HCT116 (cell line): ENCODE measurements at regions not wholly inside any gene's neighbourhood (a gene's known extent, or its start where the extent isn't known, plus 50 kb on each side); places are given as distances from the start of the nearest gene placed in this dataset.

Experiments
- ATAC-seq: fragments of 200-7000 bp; cut with Tn5 transposase; 2 replicates; pipeline ENCODE4 v1.9.1; 2020; ENCODE audit warnings: mild to moderate bottlenecking, moderate library complexity
- BruUV-seq: library from RNA; stranded (reverse); fragments of 400-500 nt; replicated peaks from 2 replicates; lab custom pipeline; 2021; lab: Mats Ljungman, UMichigan
- CTCF ChIA-PET: fragments of 300-600 bp; sonication (Branson Sonifier 250); formaldehyde crosslinking; loops from one replicate; lab custom pipeline; 2021; ENCODE audit warnings: antibody characterized with exemption; lab: Charles Lee
- POLR2A ChIA-PET: fragments of 300-600, 350-600 bp; sonication (Branson Sonifier 250); formaldehyde crosslinking; loops from one replicate; lab custom pipeline; 2021; ENCODE audit warnings: antibody characterized with exemption; lab: Charles Lee
- RAD21 ChIA-PET, 2 experiments: fragments of 300-600 bp; sonication (Branson Sonifier 250); formaldehyde crosslinking; loops; one replicate each; lab custom pipeline; 2023; ENCODE audit warnings: low total read pairs in 2 of 2; ENCODE audit not compliant: uncharacterized antibody in 2 of 2, unreplicated experiment in 2 of 2, low non-redundant PET in 1 of 2; lab: Charles Lee
- DNase-seq: peaks from one replicate; pipeline ENCODE4 v3.0.0-alpha.2; 2010; ENCODE audit warnings: low read depth, low spot score
- H2AFZ ChIP-seq: fragments of 200-600 bp; shearing (Covaris generic), sonication (generic); 2 replicates; pipeline ENCODE4 v1.6.1; 2017; ENCODE audit warnings: low read depth, mixed run types, mixed read lengths, antibody characterized with exemption, low read length; ENCODE audit not compliant: poor library complexity, severe bottlenecking
- H3K27ac ChIP-seq: 2 replicates; pipeline ENCODE4 v1.5.1; 2012; ENCODE audit warnings: low read depth, low read length
- H3K27me3 ChIP-seq: fragments of 200-600 bp; sonication (generic); 2 replicates; pipeline ENCODE4 v1.6.1; 2016; ENCODE audit warnings: mixed run types, low read length, mixed read lengths; ENCODE audit not compliant: insufficient read depth
- H3K36me3 ChIP-seq, 2 experiments: fragments of 200-500 bp in 1 of 2; fragments of 200-600 bp in 1 of 2; sonication (Bioruptor generic) in 1 of 2; sonication (generic) in 1 of 2; 2 replicates each; pipeline versions ENCODE4 v1.5.1 to v1.6.1; 2014 to 2016; ENCODE audit warnings: low read length in 2 of 2, inconsistent platforms in 1 of 2, mixed read lengths in 1 of 2, mixed run types in 1 of 2; ENCODE audit not compliant: insufficient read depth in 2 of 2, control insufficient read depth in 1 of 2
- H3K4me1 ChIP-seq, 2 experiments: fragments of 200-600 bp in 1 of 2; sonication (generic) in 1 of 2; 2 replicates each; pipeline versions ENCODE4 v1.5.1 to v1.6.1; 2012 to 2017; ENCODE audit warnings: low read length in 2 of 2, inconsistent platforms in 1 of 2, mild to moderate bottlenecking in 1 of 2, mixed read lengths in 1 of 2, mixed run types in 1 of 2, moderate library complexity in 1 of 2; ENCODE audit not compliant: insufficient read depth in 2 of 2, control insufficient read depth in 1 of 2
- H3K4me2 ChIP-seq: fragments of 200-600 bp; sonication (generic); 2 replicates; pipeline ENCODE4 v1.6.1; 2017; ENCODE audit warnings: mixed run types, low read length, mixed read lengths
- H3K4me3 ChIP-seq, 2 experiments: fragments of 200-600 bp in 1 of 2; sonication (generic) in 1 of 2; replicated peaks in 1 of 2; 2 replicates each; pipeline ENCODE4 v1.5.1; 2011 to 2016; ENCODE audit warnings: low read length in 2 of 2, control low read depth in 1 of 2, low read depth in 1 of 2, mild to moderate bottlenecking in 1 of 2, mixed read lengths in 1 of 2, mixed run types in 1 of 2
- H3K79me2 ChIP-seq: fragments of 200-600 bp; sonication (generic); 2 replicates; pipeline ENCODE4 v1.6.1; 2017; ENCODE audit warnings: mild to moderate bottlenecking, mixed run types, low read length, moderate library complexity, mixed read lengths; ENCODE audit not compliant: insufficient read depth
- H3K9ac ChIP-seq: fragments of 200-600 bp; sonication (generic); 2 replicates; pipeline ENCODE4 v1.6.1; 2016; ENCODE audit warnings: low read length, mixed read lengths
- H3K9me2 ChIP-seq: fragments of 200-600 bp; sonication (generic), shearing (Covaris generic); 2 replicates; pipeline ENCODE4 v1.6.1; 2017; ENCODE audit warnings: mixed run types, mild to moderate bottlenecking, moderate library complexity; ENCODE audit not compliant: insufficient read depth
- H3K9me3 ChIP-seq, 2 experiments: fragments of 200-500 bp in 1 of 2; fragments of 200-600 bp in 1 of 2; sonication (Bioruptor generic) in 1 of 2; sonication (generic) in 1 of 2; 2 replicates each; pipeline ENCODE4 v1.6.1; 2014 to 2017; ENCODE audit warnings: low read length in 2 of 2, mixed read lengths in 2 of 2, inconsistent platforms in 1 of 2, low read depth in 1 of 2, mild to moderate bottlenecking in 1 of 2, mixed run types in 1 of 2, moderate library complexity in 1 of 2; ENCODE audit not compliant: control insufficient read depth in 1 of 2, insufficient read depth in 1 of 2
- H4K20me1 ChIP-seq: fragments of 200-600 bp; sonication (generic), shearing (Covaris generic); 2 replicates; pipeline ENCODE4 v1.6.1; 2017; ENCODE audit warnings: mixed run types, mild to moderate bottlenecking, moderate library complexity; ENCODE audit not compliant: insufficient read depth
- CEBPB ChIP-seq: IDR thresholded peaks from 2 replicates; pipeline ENCODE4 v1.6.1; 2012; ENCODE audit warnings: low read depth
- ELF1 ChIP-seq: IDR thresholded peaks from 2 replicates; pipeline ENCODE4 v1.6.1; 2012; ENCODE audit warnings: low read depth, borderline replicate concordance
- EZH2 ChIP-seq: fragments of 200-600 bp; sonication (generic); IDR thresholded peaks from 2 replicates; pipeline ENCODE4 v1.6.1; 2017; ENCODE audit warnings: antibody characterized with exemption, mixed run types
- EZH2phosphoT487 ChIP-seq: fragments of 200-600 bp; IDR thresholded peaks from 2 replicates; pipeline ENCODE4 v1.6.1; 2018; ENCODE audit warnings: antibody characterized with exemption, borderline replicate concordance
- FOSL1 ChIP-seq: IDR thresholded peaks from 2 replicates; pipeline ENCODE4 v1.6.1; 2012; ENCODE audit warnings: low read depth
- POLR2A ChIP-seq: IDR thresholded peaks from 2 replicates; pipeline ENCODE4 v1.7.0; 2011; ENCODE audit warnings: borderline replicate concordance; ENCODE audit not compliant: insufficient read depth, insufficient read length; ENCODE audit errors: extremely low read depth
- POLR2AphosphoS5 ChIP-seq: IDR thresholded peaks from 2 replicates; pipeline ENCODE4 v1.6.1; 2011; ENCODE audit warnings: mild to moderate bottlenecking, low read depth, low read length, moderate library complexity
- RAD21 ChIP-seq: IDR thresholded peaks from 2 replicates; pipeline ENCODE4 v1.6.1; 2012; ENCODE audit warnings: low read depth, mild to moderate bottlenecking
- SIN3A ChIP-seq: IDR thresholded peaks from 2 replicates; pipeline ENCODE4 v1.6.1; 2012; ENCODE audit warnings: low read depth
- SP1 ChIP-seq: IDR thresholded peaks from 2 replicates; pipeline ENCODE4 v1.6.1; 2012; ENCODE audit warnings: low read depth
- TCF7L2 ChIP-seq: IDR thresholded peaks from 2 replicates; pipeline ENCODE4 v1.7.0; 2011; ENCODE audit warnings: borderline replicate concordance, inconsistent platforms; ENCODE audit not compliant: insufficient read depth, insufficient read length; ENCODE audit errors: extremely low read depth
- YY1 ChIP-seq: IDR thresholded peaks from 2 replicates; pipeline ENCODE4 v1.6.1; 2011; ENCODE audit warnings: low read length, low read depth, moderate library complexity, mild to moderate bottlenecking; ENCODE audit not compliant: insufficient replicate concordance; ENCODE audit errors: extremely low read depth
- ZFX ChIP-seq: fragments of 450-650 bp; IDR thresholded peaks from 2 replicates; pipeline ENCODE4 v1.6.1; 2017
- ZNF274 ChIP-seq: fragments of 200-500 bp; sonication (Bioruptor generic); IDR thresholded peaks from 2 replicates; pipeline ENCODE4 v1.6.1; 2014; ENCODE audit warnings: mild to moderate bottlenecking, low read depth, low read length, inconsistent platforms
- intact Hi-C: fragments of 100-400 bp; cut with micrococcal nuclease; formaldehyde crosslinking; loops from 2 replicates; pipeline ENCODE4 v1.10.0; 2022
- TF ChIP-seq, protein P1 (sequence below): IDR thresholded peaks from 2 replicates; pipeline ENCODE4 v1.6.1; 2011; ENCODE audit warnings: mild to moderate bottlenecking, low read length, moderate library complexity; ENCODE audit not compliant: insufficient replicate concordance; ENCODE audit errors: extremely low read depth
- TF ChIP-seq, protein P2 (sequence below), 3 experiments: fragments of 200-600 bp in 1 of 3; sonication (generic) in 1 of 3; IDR thresholded peaks in 2 of 3; conservative IDR thresholded peaks in 1 of 3; 2 replicates each; pipeline ENCODE4 v1.5.1; 2012 to 2017; ENCODE audit warnings: low read depth in 2 of 3, low read length in 2 of 3, antibody characterized with exemption in 1 of 3, borderline replicate concordance in 1 of 3, control low read depth in 1 of 3, mild to moderate bottlenecking in 1 of 3, mixed read lengths in 1 of 3, mixed run types in 1 of 3, moderate library complexity in 1 of 3; ENCODE audit not compliant: insufficient read depth in 1 of 3

DNA sequence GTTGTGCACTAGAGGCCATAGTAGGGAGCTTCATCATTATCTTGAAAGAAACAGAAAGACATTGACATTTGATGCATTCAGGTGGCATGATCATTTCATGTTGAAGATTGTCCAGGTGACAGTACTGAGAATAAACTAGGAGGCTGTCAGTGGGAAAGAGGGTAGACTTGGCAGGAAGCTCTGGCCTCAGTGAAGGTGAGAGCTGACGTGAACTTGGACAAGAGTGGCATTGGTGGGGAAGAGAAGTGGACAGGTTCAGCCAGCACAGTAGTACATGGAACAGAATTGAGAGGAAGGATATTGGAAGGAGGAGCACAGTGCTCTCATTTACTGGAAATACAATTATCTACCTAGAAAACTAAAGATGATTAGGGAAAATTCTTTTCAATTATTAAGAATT lies 245.2 kb downstream of the CYRIA start:
- DNase-seq, result no peak
- H3K36me3 ChIP-seq, result no peaks in the 10 kb centered on the region
- intact Hi-C loops, result no loop called here
- no peak overlapping the region for H3K27ac ChIP-seq
- no peaks in the 10 kb centered on the region for H3K79me2 ChIP-seq
- no peaks in the 10 kb centered on the region for H4K20me1 ChIP-seq
- TF ChIP-seq ZFX (no peak), POLR2A (no peak), RAD21 (no peak), CEBPB (no peak), EZH2phosphoT487 (no peak), EZH2 (no peak), SP1 (no peak), POLR2AphosphoS5 (no peak), FOSL1 (no peak), SIN3A (no peak), ELF1 (no peak), YY1 (no peak), ZNF274 (no peak), TCF7L2 (no peak)
- TF ChIP-seq, protein P1, sequence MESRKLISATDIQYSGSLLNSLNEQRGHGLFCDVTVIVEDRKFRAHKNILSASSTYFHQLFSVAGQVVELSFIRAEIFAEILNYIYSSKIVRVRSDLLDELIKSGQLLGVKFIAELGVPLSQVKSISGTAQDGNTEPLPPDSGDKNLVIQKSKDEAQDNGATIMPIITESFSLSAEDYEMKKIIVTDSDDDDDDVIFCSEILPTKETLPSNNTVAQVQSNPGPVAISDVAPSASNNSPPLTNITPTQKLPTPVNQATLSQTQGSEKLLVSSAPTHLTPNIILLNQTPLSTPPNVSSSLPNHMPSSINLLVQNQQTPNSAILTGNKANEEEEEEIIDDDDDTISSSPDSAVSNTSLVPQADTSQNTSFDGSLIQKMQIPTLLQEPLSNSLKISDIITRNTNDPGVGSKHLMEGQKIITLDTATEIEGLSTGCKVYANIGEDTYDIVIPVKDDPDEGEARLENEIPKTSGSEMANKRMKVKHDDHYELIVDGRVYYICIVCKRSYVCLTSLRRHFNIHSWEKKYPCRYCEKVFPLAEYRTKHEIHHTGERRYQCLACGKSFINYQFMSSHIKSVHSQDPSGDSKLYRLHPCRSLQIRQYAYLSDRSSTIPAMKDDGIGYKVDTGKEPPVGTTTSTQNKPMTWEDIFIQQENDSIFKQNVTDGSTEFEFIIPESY, result no peak
- TF ChIP-seq, protein P2, sequence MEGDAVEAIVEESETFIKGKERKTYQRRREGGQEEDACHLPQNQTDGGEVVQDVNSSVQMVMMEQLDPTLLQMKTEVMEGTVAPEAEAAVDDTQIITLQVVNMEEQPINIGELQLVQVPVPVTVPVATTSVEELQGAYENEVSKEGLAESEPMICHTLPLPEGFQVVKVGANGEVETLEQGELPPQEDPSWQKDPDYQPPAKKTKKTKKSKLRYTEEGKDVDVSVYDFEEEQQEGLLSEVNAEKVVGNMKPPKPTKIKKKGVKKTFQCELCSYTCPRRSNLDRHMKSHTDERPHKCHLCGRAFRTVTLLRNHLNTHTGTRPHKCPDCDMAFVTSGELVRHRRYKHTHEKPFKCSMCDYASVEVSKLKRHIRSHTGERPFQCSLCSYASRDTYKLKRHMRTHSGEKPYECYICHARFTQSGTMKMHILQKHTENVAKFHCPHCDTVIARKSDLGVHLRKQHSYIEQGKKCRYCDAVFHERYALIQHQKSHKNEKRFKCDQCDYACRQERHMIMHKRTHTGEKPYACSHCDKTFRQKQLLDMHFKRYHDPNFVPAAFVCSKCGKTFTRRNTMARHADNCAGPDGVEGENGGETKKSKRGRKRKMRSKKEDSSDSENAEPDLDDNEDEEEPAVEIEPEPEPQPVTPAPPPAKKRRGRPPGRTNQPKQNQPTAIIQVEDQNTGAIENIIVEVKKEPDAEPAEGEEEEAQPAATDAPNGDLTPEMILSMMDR (IDR thresholded peaks at IDR 0.05 in 2 of 3, conservative IDR thresholded peaks at IDR 0.05 in 1 of 3; ENCODE audit: borderline replicate concordance in 1 of 3, insufficient read depth in 1 of 3, low read depth in 2 of 3, low read length in 2 of 3), result no peak
- TF ChIP-seq, all 23 proteins: peak for 0
- RAD21 ChIA-PET, result no interaction called here
- no peaks in the 10 kb centered on the region for H3K9me2 ChIP-seq
- no peak overlapping the region for H2AFZ ChIP-seq
- no peak overlapping the region for H3K9ac ChIP-seq
- CTCF ChIA-PET, result no interaction called here
- H3K4me2 ChIP-seq, result no peak overlapping the region
- H3K27me3 ChIP-seq, result no peaks in the 10 kb centered on the region
- H3K4me1 ChIP-seq, result no peaks in the 10 kb centered on the region
- H3K4me3 ChIP-seq, result no peak overlapping the region
- ATAC-seq, result no peak
- no peaks in the 10 kb centered on the region for H3K9me3 ChIP-seq
- POLR2A ChIA-PET, result no interaction called here
- BruUV-seq, result no TSS peak
